Testis (tissue), 2 donors: ENCODE measurements at regions not wholly inside any gene's neighbourhood (a gene's known extent, or its start where the extent isn't known, plus 50 kb on each side); places are given as distances from the start of the nearest gene placed in this dataset.

Experiments used
- POLR2A ChIP-seq: fragments of 450-650 bp; IDR thresholded peaks from one replicate; pipeline ENCODE4 v1.6.1; 2017; ENCODE audit warnings: antibody characterized with exemption, mild to moderate bottlenecking, moderate library complexity
- TF ChIP-seq, protein P1 (sequence below), 3 experiments: fragments of 450-650 bp in 2 of 3; fragments of 200-600 bp in 1 of 3; sonication (generic) in 1 of 3; IDR thresholded peaks; one replicate each; pipeline ENCODE4 v1.5.1; 2016 to 2019; ENCODE audit warnings: antibody characterized with exemption in 3 of 3, mild to moderate bottlenecking in 2 of 3, moderate library complexity in 1 of 3

DNA sequence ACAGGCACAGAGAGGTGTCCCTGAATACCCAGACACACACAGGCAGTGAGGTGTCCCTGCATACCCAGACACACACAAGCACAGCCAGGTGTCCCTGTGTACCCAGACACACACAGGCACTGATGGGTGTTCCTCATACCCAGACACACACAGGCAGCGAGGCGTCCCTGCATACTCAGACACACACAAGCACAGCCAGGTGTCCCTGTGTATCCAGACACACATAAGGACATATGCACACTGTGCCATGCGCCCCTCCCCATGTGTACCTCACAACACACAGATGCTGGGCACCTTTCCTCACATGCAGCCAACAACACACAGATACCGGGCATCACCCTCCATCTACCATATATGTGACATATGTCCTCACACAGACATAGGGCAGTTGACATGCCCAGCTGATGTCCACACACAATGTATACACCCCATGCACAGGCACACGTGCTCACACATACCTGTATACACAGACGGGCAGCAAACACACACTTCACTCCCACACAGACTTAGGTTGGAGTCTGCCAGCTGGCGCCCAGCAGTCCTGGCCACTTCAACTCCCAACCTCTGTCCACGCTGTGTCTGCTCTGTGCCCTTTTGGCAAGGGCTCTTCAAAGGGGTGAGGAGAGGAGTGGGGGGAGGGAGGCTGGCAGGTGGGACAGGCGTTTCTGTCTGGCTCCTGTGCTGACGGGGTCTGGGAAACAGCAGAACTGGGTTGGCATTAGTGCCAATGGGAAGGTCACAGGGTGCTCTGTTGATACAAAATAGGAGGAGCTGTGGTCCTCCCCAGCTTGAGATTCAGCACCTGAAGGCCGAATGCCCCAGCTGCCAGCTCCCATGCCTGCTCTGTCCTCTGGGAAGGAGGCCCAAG lies 69.4 kb upstream of the ALX4 start:
- TF ChIP-seq, protein P1, sequence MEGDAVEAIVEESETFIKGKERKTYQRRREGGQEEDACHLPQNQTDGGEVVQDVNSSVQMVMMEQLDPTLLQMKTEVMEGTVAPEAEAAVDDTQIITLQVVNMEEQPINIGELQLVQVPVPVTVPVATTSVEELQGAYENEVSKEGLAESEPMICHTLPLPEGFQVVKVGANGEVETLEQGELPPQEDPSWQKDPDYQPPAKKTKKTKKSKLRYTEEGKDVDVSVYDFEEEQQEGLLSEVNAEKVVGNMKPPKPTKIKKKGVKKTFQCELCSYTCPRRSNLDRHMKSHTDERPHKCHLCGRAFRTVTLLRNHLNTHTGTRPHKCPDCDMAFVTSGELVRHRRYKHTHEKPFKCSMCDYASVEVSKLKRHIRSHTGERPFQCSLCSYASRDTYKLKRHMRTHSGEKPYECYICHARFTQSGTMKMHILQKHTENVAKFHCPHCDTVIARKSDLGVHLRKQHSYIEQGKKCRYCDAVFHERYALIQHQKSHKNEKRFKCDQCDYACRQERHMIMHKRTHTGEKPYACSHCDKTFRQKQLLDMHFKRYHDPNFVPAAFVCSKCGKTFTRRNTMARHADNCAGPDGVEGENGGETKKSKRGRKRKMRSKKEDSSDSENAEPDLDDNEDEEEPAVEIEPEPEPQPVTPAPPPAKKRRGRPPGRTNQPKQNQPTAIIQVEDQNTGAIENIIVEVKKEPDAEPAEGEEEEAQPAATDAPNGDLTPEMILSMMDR (IDR thresholded peaks at IDR 0.05), result no peak
- no peak for TF ChIP-seq POLR2A
